ENCODE measurements at regions not wholly inside any gene's neighbourhood (a gene's known extent, or its start where the extent isn't known, plus 50 kb on each side); places are given as distances from the start of the nearest gene placed in this dataset.

DNA sequence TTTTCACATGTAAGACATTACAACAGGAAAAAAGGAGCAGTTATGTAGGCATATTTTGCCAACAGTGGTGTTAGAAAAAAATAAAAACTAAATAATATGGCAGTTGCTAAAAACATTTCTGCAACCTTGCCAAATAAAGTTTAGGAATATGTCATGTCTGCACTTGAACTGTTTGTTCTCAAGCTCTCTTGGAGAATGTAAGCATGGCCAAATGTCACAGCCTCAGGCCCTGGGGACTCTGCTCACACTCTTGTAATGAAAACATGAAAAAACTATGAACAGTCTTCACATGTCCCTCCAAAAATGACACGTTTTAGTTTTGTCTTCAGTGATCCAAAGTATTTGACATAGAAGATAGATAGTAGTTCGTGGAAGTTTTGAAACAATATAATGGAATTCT is 753.3 kb downstream of the LTN1 start:
- H3K9me3 ChIP-seq (ENCODE audit: control extremely low read depth in 1 of 5, control insufficient read depth in 4 of 5, insufficient read depth in 2 of 5, low read depth in 1 of 5, low read length in 4 of 5) = no peaks in the 10 kb centered on the region
- no peak overlapping the region for H3K4me3 ChIP-seq (ENCODE audit: control insufficient read depth in 1 of 7, extremely low read depth in 1 of 7, insufficient read depth in 4 of 7, low read depth in 2 of 7, low read length in 6 of 7)
- H3K4me1 ChIP-seq (ENCODE audit: control extremely low read depth in 1 of 4, control insufficient read depth in 4 of 4, insufficient read depth in 4 of 4, low read length in 3 of 4) = peaks cover 0 to 20% (median 11%) of the 10 kb centered on the region in 4 experiments
- H3K27me3 ChIP-seq (replicated peaks in 2 of 5; ENCODE audit: control insufficient read depth in 4 of 5, insufficient read depth in 5 of 5, low read length in 4 of 5) = no peaks in the 10 kb centered on the region
- DNase-seq = no peak
- ChIA-PET CTCF (no interaction called here), POLR2A (interaction anchor here (0.7 kb wide), 1 partner anchor 44 kb away, joined by 7 read pairs; no protein-coding TSS in a partner anchor)
- 92% methylated on average over 2 of the region's 2 CpGs for WGBS (ENCODE audit: insufficient coverage)
- no peaks in the 10 kb centered on the region for H3K36me3 ChIP-seq (ENCODE audit: control insufficient read depth in 4 of 4, insufficient read depth in 4 of 4, low read length in 3 of 4)
- H3K27ac ChIP-seq (ENCODE audit: insufficient read depth in 1 of 2, low read depth in 1 of 2, low read length in 2 of 2, poor library complexity in 1 of 2, severe bottlenecking in 2 of 2) = no peak overlapping the region

DNA sequence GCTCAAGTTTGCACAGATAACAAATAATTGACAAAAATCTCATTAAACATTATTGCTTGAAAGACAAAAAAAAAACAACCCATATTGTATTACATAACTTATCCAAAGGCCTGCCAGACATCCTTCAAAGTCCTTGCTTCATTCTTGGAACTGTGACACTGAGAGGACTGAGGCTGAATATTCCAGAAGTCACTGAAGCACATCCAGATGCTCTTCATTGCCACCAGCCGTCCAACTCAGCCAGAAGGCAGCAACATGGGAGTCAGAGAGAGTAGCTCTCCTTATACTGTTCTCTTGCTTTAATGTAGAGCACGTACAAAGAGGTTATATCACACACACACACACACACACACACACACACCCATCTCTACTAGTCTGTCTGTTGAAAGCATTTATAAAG is 755.0 kb downstream of the LTN1 start:
- H3K4me3 ChIP-seq (ENCODE audit: control insufficient read depth in 1 of 7, extremely low read depth in 1 of 7, insufficient read depth in 4 of 7, low read depth in 2 of 7, low read length in 6 of 7) = no peak overlapping the region
- no peaks in the 10 kb centered on the region for H3K9me3 ChIP-seq (ENCODE audit: control extremely low read depth in 1 of 5, control insufficient read depth in 4 of 5, insufficient read depth in 2 of 5, low read depth in 1 of 5, low read length in 4 of 5)
- no peak overlapping the region for H3K27ac ChIP-seq (ENCODE audit: insufficient read depth in 1 of 2, low read depth in 1 of 2, low read length in 2 of 2, poor library complexity in 1 of 2, severe bottlenecking in 2 of 2)
- CTCF ChIA-PET = interaction anchor here (0.6 kb wide), 1 partner anchor 1615 kb away, joined by 3 read pairs; no protein-coding TSS in a partner anchor
- peaks cover 0 to 22% (median 11%) of the 10 kb centered on the region in 4 experiments for H3K4me1 ChIP-seq (ENCODE audit: control extremely low read depth in 1 of 4, control insufficient read depth in 4 of 4, insufficient read depth in 4 of 4, low read length in 3 of 4)
- POLR2A ChIA-PET = no interaction called here
- 100% methylated on average over 1 of the region's 2 CpGs for WGBS (ENCODE audit: insufficient coverage)
- no peaks in the 10 kb centered on the region for H3K36me3 ChIP-seq (ENCODE audit: control insufficient read depth in 4 of 4, insufficient read depth in 4 of 4, low read length in 3 of 4)
- no peak for DNase-seq
- H3K27me3 ChIP-seq (replicated peaks in 2 of 5; ENCODE audit: control insufficient read depth in 4 of 5, insufficient read depth in 5 of 5, low read length in 4 of 5) = no peaks in the 10 kb centered on the region

GRCh38 chr21:28235169-28235895 is 757.3 kb downstream of the LTN1 start:
- ChIA-PET CTCF (interaction anchor here (0.6 kb wide), 1 partner anchor 535 kb away, joined by 3 read pairs; no protein-coding TSS in a partner anchor), POLR2A (no interaction called here)
- Histone ChIP-seq H3K4me1 (ENCODE audit: control extremely low read depth in 1 of 4, control insufficient read depth in 4 of 4, insufficient read depth in 4 of 4, low read length in 3 of 4) (peaks cover 0 to 22% (median 11%) of the 10 kb centered on the region in 4 experiments), H3K4me3 (ENCODE audit: control insufficient read depth in 1 of 7, extremely low read depth in 1 of 7, insufficient read depth in 4 of 7, low read depth in 2 of 7, low read length in 6 of 7) (no peak overlapping the region), H3K27me3 (replicated peaks in 2 of 5; ENCODE audit: control insufficient read depth in 4 of 5, insufficient read depth in 5 of 5, low read length in 4 of 5) (no peaks in the 10 kb centered on the region), H3K36me3 (ENCODE audit: control insufficient read depth in 4 of 4, insufficient read depth in 4 of 4, low read length in 3 of 4) (no peaks in the 10 kb centered on the region), H3K27ac (ENCODE audit: insufficient read depth in 1 of 2, low read depth in 1 of 2, low read length in 2 of 2, poor library complexity in 1 of 2, severe bottlenecking in 2 of 2) (no peak overlapping the region), H3K9me3 (ENCODE audit: control extremely low read depth in 1 of 5, control insufficient read depth in 4 of 5, insufficient read depth in 2 of 5, low read depth in 1 of 5, low read length in 4 of 5) (no peaks in the 10 kb centered on the region)
- peak; percentile 51 to 87 (median 82) for DNase-seq
- WGBS (ENCODE audit: insufficient coverage) = no CpG with 5 or more reads among the region's 3 CpGs

DNA sequence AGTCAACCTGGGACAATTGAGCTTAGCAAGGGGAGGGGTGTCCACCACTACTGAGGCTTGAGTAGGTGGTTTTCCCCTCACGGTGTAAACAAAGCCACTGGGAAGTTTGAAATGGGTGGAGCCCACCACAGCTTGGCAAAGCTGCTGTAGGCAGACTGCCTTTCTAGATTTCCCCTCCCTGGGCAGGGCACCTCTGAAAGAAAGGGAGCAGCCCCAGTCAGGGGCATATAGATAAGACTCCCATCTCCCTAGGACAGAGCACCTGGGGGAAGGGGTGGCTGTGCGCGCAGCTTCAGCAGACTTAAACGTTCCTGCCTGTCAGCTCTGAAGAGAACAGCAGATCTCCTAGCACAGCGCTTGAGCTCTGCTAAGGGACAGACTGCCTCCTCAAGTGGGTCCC is 758.4 kb downstream of the LTN1 start:
- no peak overlapping the region for H3K4me3 ChIP-seq (ENCODE audit: control insufficient read depth in 1 of 7, extremely low read depth in 1 of 7, insufficient read depth in 4 of 7, low read depth in 2 of 7, low read length in 6 of 7)
- ChIA-PET CTCF (interaction anchor here (1.0 kb wide), 1 partner anchor 12 kb away, joined by 3 read pairs; no protein-coding TSS in a partner anchor), POLR2A (no interaction called here)
- peaks cover 0 to 22% (median 11%) of the 10 kb centered on the region in 4 experiments for H3K4me1 ChIP-seq (ENCODE audit: control extremely low read depth in 1 of 4, control insufficient read depth in 4 of 4, insufficient read depth in 4 of 4, low read length in 3 of 4)
- no peaks in the 10 kb centered on the region for H3K27me3 ChIP-seq (replicated peaks in 2 of 5; ENCODE audit: control insufficient read depth in 4 of 5, insufficient read depth in 5 of 5, low read length in 4 of 5)
- peak in 1 of 3 donors; percentile 26 for DNase-seq
- no peaks in the 10 kb centered on the region for H3K9me3 ChIP-seq (ENCODE audit: control extremely low read depth in 1 of 5, control insufficient read depth in 4 of 5, insufficient read depth in 2 of 5, low read depth in 1 of 5, low read length in 4 of 5)
- no peaks in the 10 kb centered on the region for H3K36me3 ChIP-seq (ENCODE audit: control insufficient read depth in 4 of 4, insufficient read depth in 4 of 4, low read length in 3 of 4)
- no peak overlapping the region for H3K27ac ChIP-seq (ENCODE audit: insufficient read depth in 1 of 2, low read depth in 1 of 2, low read length in 2 of 2, poor library complexity in 1 of 2, severe bottlenecking in 2 of 2)
- WGBS (ENCODE audit: insufficient coverage) = 83% methylated on average over 5 of the region's 5 CpGs

GRCh38 chr21:28233536-28234220 is 759.0 kb downstream of the LTN1 start:
- Histone ChIP-seq H3K4me3 (ENCODE audit: control insufficient read depth in 1 of 7, extremely low read depth in 1 of 7, insufficient read depth in 4 of 7, low read depth in 2 of 7, low read length in 6 of 7) (no peak overlapping the region), H3K27me3 (replicated peaks in 2 of 5; ENCODE audit: control insufficient read depth in 4 of 5, insufficient read depth in 5 of 5, low read length in 4 of 5) (no peaks in the 10 kb centered on the region), H3K27ac (ENCODE audit: insufficient read depth in 1 of 2, low read depth in 1 of 2, low read length in 2 of 2, poor library complexity in 1 of 2, severe bottlenecking in 2 of 2) (no peak overlapping the region), H3K36me3 (ENCODE audit: control insufficient read depth in 4 of 4, insufficient read depth in 4 of 4, low read length in 3 of 4) (no peaks in the 10 kb centered on the region), H3K9me3 (ENCODE audit: control extremely low read depth in 1 of 5, control insufficient read depth in 4 of 5, insufficient read depth in 2 of 5, low read depth in 1 of 5, low read length in 4 of 5) (no peaks in the 10 kb centered on the region), H3K4me1 (ENCODE audit: control extremely low read depth in 1 of 4, control insufficient read depth in 4 of 4, insufficient read depth in 4 of 4, low read length in 3 of 4) (peaks cover 0 to 22% (median 11%) of the 10 kb centered on the region in 4 experiments)
- no peak for DNase-seq
- ChIA-PET CTCF (interaction anchor here (1.0 kb wide), 1 partner anchor 12 kb away, joined by 3 read pairs; no protein-coding TSS in a partner anchor), POLR2A (no interaction called here)
- WGBS (ENCODE audit: insufficient coverage) = 97% methylated on average over 9 of the region's 9 CpGs

DNA sequence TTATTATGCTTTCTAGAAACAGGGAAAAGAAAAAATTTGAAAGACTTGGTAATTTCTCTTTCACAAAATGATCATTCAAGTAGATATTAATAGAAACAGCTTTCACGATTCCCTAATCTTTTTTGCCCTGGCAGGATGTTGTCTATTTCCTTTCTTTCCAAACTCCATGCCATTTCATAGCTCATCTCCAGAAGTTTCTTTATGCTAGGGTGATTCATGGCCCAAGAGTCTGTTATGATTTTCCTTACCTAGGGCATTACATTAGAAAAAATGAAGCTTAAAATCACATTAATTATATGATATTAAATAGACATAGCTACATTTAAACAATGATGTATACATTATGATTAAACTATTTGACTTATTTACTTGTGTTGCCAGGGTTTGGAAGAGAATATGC is 762.1 kb downstream of the LTN1 start:
- H3K36me3 ChIP-seq (ENCODE audit: control insufficient read depth in 4 of 4, insufficient read depth in 4 of 4, low read length in 3 of 4) = no peaks in the 10 kb centered on the region
- no peaks in the 10 kb centered on the region for H3K27me3 ChIP-seq (replicated peaks in 2 of 5; ENCODE audit: control insufficient read depth in 4 of 5, insufficient read depth in 5 of 5, low read length in 4 of 5)
- POLR2A ChIA-PET = no interaction called here
- no peak overlapping the region for H3K4me3 ChIP-seq (ENCODE audit: control insufficient read depth in 1 of 7, extremely low read depth in 1 of 7, insufficient read depth in 4 of 7, low read depth in 2 of 7, low read length in 6 of 7)
- CTCF ChIA-PET = no interaction called here
- DNase-seq = no peak
- no peaks in the 10 kb centered on the region for H3K9me3 ChIP-seq (ENCODE audit: control extremely low read depth in 1 of 5, control insufficient read depth in 4 of 5, insufficient read depth in 2 of 5, low read depth in 1 of 5, low read length in 4 of 5)
- peaks cover 0 to 14% (median 8%) of the 10 kb centered on the region in 4 experiments for H3K4me1 ChIP-seq (ENCODE audit: control extremely low read depth in 1 of 4, control insufficient read depth in 4 of 4, insufficient read depth in 4 of 4, low read length in 3 of 4)
- WGBS (ENCODE audit: insufficient coverage) = 67% methylated on average over 1 of the region's 1 CpG
- H3K27ac ChIP-seq (ENCODE audit: insufficient read depth in 1 of 2, low read depth in 1 of 2, low read length in 2 of 2, poor library complexity in 1 of 2, severe bottlenecking in 2 of 2) = no peak overlapping the region

GRCh38 chr21:28229814-28230213 is 762.9 kb downstream of the LTN1 start:
- WGBS (ENCODE audit: insufficient coverage) = 0% methylated on average over 1 of the region's 4 CpGs
- H3K4me1 ChIP-seq (ENCODE audit: control extremely low read depth in 1 of 4, control insufficient read depth in 4 of 4, insufficient read depth in 4 of 4, low read length in 3 of 4) = peaks cover 0 to 7% (median under 1%) of the 10 kb centered on the region in 4 experiments
- DNase-seq = peak; percentile 15 to 66 (median 48)
- ChIA-PET POLR2A (no interaction called here), CTCF (no interaction called here)
- no peaks in the 10 kb centered on the region for H3K27me3 ChIP-seq (replicated peaks in 2 of 5; ENCODE audit: control insufficient read depth in 4 of 5, insufficient read depth in 5 of 5, low read length in 4 of 5)
- H3K4me3 ChIP-seq (ENCODE audit: control insufficient read depth in 1 of 7, extremely low read depth in 1 of 7, insufficient read depth in 4 of 7, low read depth in 2 of 7, low read length in 6 of 7) = no peak overlapping the region
- no peak overlapping the region for H3K27ac ChIP-seq (ENCODE audit: insufficient read depth in 1 of 2, low read depth in 1 of 2, low read length in 2 of 2, poor library complexity in 1 of 2, severe bottlenecking in 2 of 2)
- no peaks in the 10 kb centered on the region for H3K9me3 ChIP-seq (ENCODE audit: control extremely low read depth in 1 of 5, control insufficient read depth in 4 of 5, insufficient read depth in 2 of 5, low read depth in 1 of 5, low read length in 4 of 5)
- H3K36me3 ChIP-seq (ENCODE audit: control insufficient read depth in 4 of 4, insufficient read depth in 4 of 4, low read length in 3 of 4) = no peaks in the 10 kb centered on the region

Data from common myeloid progenitor, CD34-positive (primary cell).